KMS-11 (cell line): ENCODE measurements at regions not wholly inside any gene's neighbourhood (a gene's known extent, or its start where the extent isn't known, plus 50 kb on each side); places are given as distances from the start of the nearest gene placed in this dataset.

Experiments used
- H2AFZ ChIP-seq: fragments of 200-600 bp; sonication (generic); 2 replicates; pipeline ENCODE4 v1.6.1; 2016; ENCODE audit warnings: antibody characterized with exemption, mixed run types, low read depth
- H3K27ac ChIP-seq: fragments of 200-600 bp; sonication (generic); 2 replicates; pipeline ENCODE4 v1.6.1; 2016; ENCODE audit warnings: mild to moderate bottlenecking, mixed run types
- H3K27me3 ChIP-seq: fragments of 200-600 bp; sonication (generic); 2 replicates; pipeline ENCODE4 v1.6.1; 2017; ENCODE audit warnings: mild to moderate bottlenecking, low read depth, mixed run types, moderate library complexity; ENCODE audit not compliant: insufficient read depth
- H3K36me3 ChIP-seq: fragments of 200-600 bp; sonication (generic); 2 replicates; pipeline ENCODE4 v1.6.1; 2017; ENCODE audit warnings: mild to moderate bottlenecking, mixed run types; ENCODE audit not compliant: insufficient read depth
- H3K4me1 ChIP-seq: fragments of 200-600 bp; sonication (generic); 2 replicates; pipeline ENCODE4 v1.6.1; 2016; ENCODE audit warnings: mild to moderate bottlenecking, low read depth, mixed run types; ENCODE audit not compliant: poor library complexity, severe bottlenecking
- H3K4me2 ChIP-seq: fragments of 200-600 bp; sonication (generic); 2 replicates; pipeline ENCODE4 v1.7.0; 2016; ENCODE audit warnings: mild to moderate bottlenecking, mixed run types
- H3K4me3 ChIP-seq: fragments of 200-600 bp; sonication (generic); IDR thresholded peaks from 2 replicates; pipeline ENCODE4 v1.6.1; 2017; ENCODE audit warnings: low read depth, low read length, mixed read lengths; ENCODE audit not compliant: insufficient read depth
- H3K79me2 ChIP-seq: fragments of 200-600 bp; sonication (generic); 2 replicates; pipeline ENCODE4 v1.6.1; 2016; ENCODE audit warnings: low read depth, mixed run types; ENCODE audit not compliant: insufficient read depth
- H3K9ac ChIP-seq: fragments of 200-600 bp; sonication (generic); 2 replicates; pipeline ENCODE4 v1.6.1; 2016; ENCODE audit warnings: mild to moderate bottlenecking, mixed run types
- H4K20me1 ChIP-seq: fragments of 200-600 bp; sonication (generic); 2 replicates; pipeline ENCODE4 v1.6.1; 2016; ENCODE audit warnings: mild to moderate bottlenecking, mixed run types; ENCODE audit not compliant: insufficient read depth
- TF ChIP-seq, protein P1 (sequence below): fragments of 200-600 bp; sonication (generic); conservative IDR thresholded peaks from 2 replicates; pipeline ENCODE4 v1.6.1; 2017; ENCODE audit warnings: low read depth, mild to moderate bottlenecking, antibody characterized with exemption, low read length, moderate library complexity, mixed read lengths

GRCh38 chr10:8402576-8402975 lies 348.1 kb downstream of the GATA3 start:
- H3K36me3 ChIP-seq, result no peaks in the 10 kb centered on the region
- no peaks in the 10 kb centered on the region for H3K79me2 ChIP-seq
- H4K20me1 ChIP-seq, result no peaks in the 10 kb centered on the region
- no peak overlapping the region for H3K27ac ChIP-seq
- no peak overlapping the region for H3K4me2 ChIP-seq
- TF ChIP-seq, protein P1, sequence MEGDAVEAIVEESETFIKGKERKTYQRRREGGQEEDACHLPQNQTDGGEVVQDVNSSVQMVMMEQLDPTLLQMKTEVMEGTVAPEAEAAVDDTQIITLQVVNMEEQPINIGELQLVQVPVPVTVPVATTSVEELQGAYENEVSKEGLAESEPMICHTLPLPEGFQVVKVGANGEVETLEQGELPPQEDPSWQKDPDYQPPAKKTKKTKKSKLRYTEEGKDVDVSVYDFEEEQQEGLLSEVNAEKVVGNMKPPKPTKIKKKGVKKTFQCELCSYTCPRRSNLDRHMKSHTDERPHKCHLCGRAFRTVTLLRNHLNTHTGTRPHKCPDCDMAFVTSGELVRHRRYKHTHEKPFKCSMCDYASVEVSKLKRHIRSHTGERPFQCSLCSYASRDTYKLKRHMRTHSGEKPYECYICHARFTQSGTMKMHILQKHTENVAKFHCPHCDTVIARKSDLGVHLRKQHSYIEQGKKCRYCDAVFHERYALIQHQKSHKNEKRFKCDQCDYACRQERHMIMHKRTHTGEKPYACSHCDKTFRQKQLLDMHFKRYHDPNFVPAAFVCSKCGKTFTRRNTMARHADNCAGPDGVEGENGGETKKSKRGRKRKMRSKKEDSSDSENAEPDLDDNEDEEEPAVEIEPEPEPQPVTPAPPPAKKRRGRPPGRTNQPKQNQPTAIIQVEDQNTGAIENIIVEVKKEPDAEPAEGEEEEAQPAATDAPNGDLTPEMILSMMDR, result no peak
- H3K4me1 ChIP-seq, result peaks cover 26% of the 10 kb centered on the region
- no peak overlapping the region for H3K4me3 ChIP-seq
- H2AFZ ChIP-seq, result no peak overlapping the region
- no peak overlapping the region for H3K9ac ChIP-seq
- no peaks in the 10 kb centered on the region for H3K27me3 ChIP-seq

GRCh38 chr10:8403711-8404371 lies 349.4 kb downstream of the GATA3 start:
- Histone ChIP-seq H3K9ac (peak overlapping the region; percentile 26; the same call in 1 of the 2 replicates), H3K4me1 (peaks cover 26% of the 10 kb centered on the region), H3K36me3 (no peaks in the 10 kb centered on the region), H3K27me3 (no peaks in the 10 kb centered on the region), H3K79me2 (no peaks in the 10 kb centered on the region), H3K4me3 (no peak overlapping the region), H3K27ac (peak overlapping the region; percentile 61), H3K4me2 (peak overlapping the region; percentile 78), H4K20me1 (no peaks in the 10 kb centered on the region), H2AFZ (peak overlapping the region; percentile 66; the same call in 1 of the 2 replicates)
- TF ChIP-seq, protein P1, result peak; percentile 65; the same call in 1 of the 2 replicates

DNA sequence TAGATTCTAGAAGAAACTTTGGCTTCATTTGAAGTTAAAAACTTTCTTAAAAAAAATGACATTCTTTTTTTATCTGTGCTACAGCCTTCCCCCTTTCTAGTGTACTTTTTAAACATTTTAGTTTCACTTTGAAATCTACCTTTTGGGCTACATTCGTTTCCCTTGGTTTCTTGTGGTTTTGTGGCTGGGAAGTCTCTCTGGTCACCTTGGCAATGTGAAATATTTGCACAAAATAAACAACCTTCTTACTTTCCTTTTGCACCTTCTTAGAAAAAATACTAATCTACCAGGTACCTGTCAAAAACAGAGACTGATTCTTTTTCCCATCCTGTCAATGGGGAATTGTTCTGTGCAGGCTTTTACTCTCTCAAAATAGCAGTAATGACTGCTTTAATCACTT lies 350.2 kb downstream of the GATA3 start:
- Histone ChIP-seq H3K4me3 (no peak overlapping the region), H2AFZ (peak overlapping the region; percentile 66), H3K4me1 (peaks cover 26% of the 10 kb centered on the region), H3K27ac (peak overlapping the region; percentile 61), H3K27me3 (no peaks in the 10 kb centered on the region), H4K20me1 (no peaks in the 10 kb centered on the region), H3K36me3 (no peaks in the 10 kb centered on the region), H3K4me2 (peak overlapping the region; percentile 78), H3K79me2 (no peaks in the 10 kb centered on the region), H3K9ac (peak overlapping the region; percentile 26; the same call in 1 of the 2 replicates)
- TF ChIP-seq, protein P1, result no peak

- Histone ChIP-seq H3K4me2 (no peak overlapping the region), H3K27ac (no peak overlapping the region), H3K27me3 (no peaks in the 10 kb centered on the region), H3K4me1 (peaks cover 26% of the 10 kb centered on the region), H4K20me1 (no peaks in the 10 kb centered on the region), H3K36me3 (no peaks in the 10 kb centered on the region), H3K4me3 (no peak overlapping the region), H3K9ac (no peak overlapping the region), H2AFZ (no peak overlapping the region), H3K79me2 (no peaks in the 10 kb centered on the region)
- TF ChIP-seq, protein P1, result no peak
These were observed 351.1 kb downstream of the GATA3 start for GRCh38 chr10:8405596-8405995.
